Sigmoid colon (tissue), 6 donors: ENCODE measurements at regions not wholly inside any gene's neighbourhood (a gene's known extent, or its start where the extent isn't known, plus 50 kb on each side); places are given as distances from the start of the nearest gene placed in this dataset.

ENCODE experiments used
- DNase-seq: peaks from one replicate; pipeline ENCODE4 v3.0.0-alpha.2; 2019
- H3K27ac ChIP-seq, 4 donors: fragments of 200-600 bp; sonication (generic); one replicate each; pipeline ENCODE4 v1.5.1; 2016 to 2019; ENCODE audit warnings: mild to moderate bottlenecking in 1 of 4
- H3K27me3 ChIP-seq, 3 donors: fragments of 200-600 bp; sonication (generic); one replicate each; pipeline ENCODE4 v1.5.1; 2019; ENCODE audit warnings: mild to moderate bottlenecking in 1 of 3
- H3K36me3 ChIP-seq, 4 donors: fragments of 200-600 bp; sonication (generic); one replicate each; pipeline ENCODE4 v1.5.1; 2016 to 2019
- H3K4me1 ChIP-seq, 4 donors: fragments of 200-600 bp; sonication (generic); one replicate each; pipeline ENCODE4 v1.5.1; 2017 to 2019
- H3K4me3 ChIP-seq, 4 donors: fragments of 200-600 bp; sonication (generic); one replicate each; pipeline ENCODE4 v1.5.1; 2017 to 2019; ENCODE audit warnings: mild to moderate bottlenecking in 2 of 4, moderate library complexity in 1 of 4
- H3K9me3 ChIP-seq, 4 donors: fragments of 200-600 bp in 3 of 4; sonication (generic) in 3 of 4; one replicate each; pipeline versions ENCODE4 v1.5.1 to v1.6.1; 2013 to 2019
- CTCF ChIP-seq, 4 experiments: fragments of 450-650 bp in 3 of 4; fragments of 200-600 bp in 1 of 4; IDR thresholded peaks; one replicate each; pipeline ENCODE4 v1.5.1; 2016 to 2019; ENCODE audit warnings: antibody characterized with exemption in 4 of 4, mild to moderate bottlenecking in 3 of 4, moderate library complexity in 2 of 4
- EP300 ChIP-seq, 4 donors: sonication (generic); formaldehyde crosslinking; IDR thresholded peaks; one replicate each; pipeline ENCODE4 v1.6.1; 2017; ENCODE audit warnings: antibody characterized with exemption in 4 of 4
- POLR2A ChIP-seq, 2 donors: fragments of 450-650 bp; IDR thresholded peaks; one replicate each; pipeline ENCODE4 v1.6.1; 2016; ENCODE audit warnings: antibody characterized with exemption in 2 of 2, mild to moderate bottlenecking in 2 of 2, moderate library complexity in 2 of 2
- POLR2AphosphoS5 ChIP-seq, 4 donors: sonication (generic); formaldehyde crosslinking; IDR thresholded peaks; one replicate each; pipeline ENCODE4 v1.6.1; 2017; ENCODE audit warnings: antibody characterized with exemption in 4 of 4
- WGBS, 2 donors: extraction: QIAGEN DNeasy Blood & Tissue Kit; methylation state at CpG; one replicate each; pipeline ENCODE4 v1.1.7; 2013; 5-methylcytosine and 5-hydroxymethylcytosine counted together
- intact Hi-C: fragments of 100-400 bp; cut with DNase I; formaldehyde crosslinking; loops from one replicate; pipeline ENCODE4 v1.15.1; 2023
- donor health status: healthy with polysubstance abuse.
- donor health status: healthy.

GRCh38 chr3:44001072-44001471 is 240.6 kb upstream of the TOPAZ1 start:
- H3K36me3 ChIP-seq, result no peaks in the 10 kb centered on the region
- H3K4me3 ChIP-seq, result no peak overlapping the region
- no peaks in the 10 kb centered on the region for H3K9me3 ChIP-seq
- TF ChIP-seq POLR2AphosphoS5 (IDR thresholded peaks at IDR 0.05), result no peak
- TF ChIP-seq POLR2A (IDR thresholded peaks at IDR 0.05), result no peak
- no peak for TF ChIP-seq EP300 (IDR thresholded peaks at IDR 0.05)
- TF ChIP-seq CTCF (IDR thresholded peaks at IDR 0.05), result no peak
- intact Hi-C loops, result no loop called here
- H3K4me1 ChIP-seq, result peaks cover 0 to 38% (median 35%) of the 10 kb centered on the region in 4 donors
- no peak for DNase-seq
- H3K27me3 ChIP-seq, result peaks cover 41 to 80% (median 45%) of the 10 kb centered on the region in 3 donors
- 59 to 73% methylated on average over 3 of the region's 3 CpGs for whole genome bisulfite sequencing, 2 donors
- H3K27ac ChIP-seq, result no peak overlapping the region

- peaks cover 15 to 53% (median 18%) of the 10 kb centered on the region in 3 donors for H3K27me3 ChIP-seq
- H3K27ac ChIP-seq, result no peak overlapping the region
- 69 to 72% methylated on average over 6 of the region's 6 CpGs for WGBS, 2 donors
- H3K9me3 ChIP-seq, result no peaks in the 10 kb centered on the region
- intact Hi-C loops, result no loop called here
- H3K4me1 ChIP-seq, result peaks cover 0 to 11% (median 8%) of the 10 kb centered on the region in 4 donors
- no peak for DNase-seq
- H3K4me3 ChIP-seq, result no peak overlapping the region
- TF ChIP-seq POLR2A (IDR thresholded peaks at IDR 0.05), result no peak
- TF ChIP-seq CTCF (IDR thresholded peaks at IDR 0.05), result no peak
- no peak for TF ChIP-seq EP300 (IDR thresholded peaks at IDR 0.05)
- TF ChIP-seq POLR2AphosphoS5 (IDR thresholded peaks at IDR 0.05), result no peak
- no peaks in the 10 kb centered on the region for H3K36me3 ChIP-seq
Measured at GRCh38 chr3:44003801-44004200, 237.9 kb upstream of the TOPAZ1 start.

- TF ChIP-seq EP300 (IDR thresholded peaks at IDR 0.05), result no peak
- no peak for TF ChIP-seq POLR2AphosphoS5 (IDR thresholded peaks at IDR 0.05)
- TF ChIP-seq POLR2A (IDR thresholded peaks at IDR 0.05), result no peak
- TF ChIP-seq CTCF (IDR thresholded peaks at IDR 0.05), result no peak
- Histone ChIP-seq H3K36me3 (no peaks in the 10 kb centered on the region), H3K4me3 (no peak overlapping the region), H3K27ac (no peak overlapping the region), H3K27me3 (peaks cover 0 to 19% (median 0%) of the 10 kb centered on the region in 3 donors), H3K9me3 (no peaks in the 10 kb centered on the region), H3K4me1 (no peaks in the 10 kb centered on the region)
- no peak for DNase-seq
- intact Hi-C loops, result no loop called here
- 89 to 90% methylated on average over 10 of the region's 10 CpGs for WGBS, 2 donors
Measured at GRCh38 chr3:44011680-44012079, 230.0 kb upstream of the TOPAZ1 start.

- H3K27me3 ChIP-seq, result peaks cover 0 to 19% (median 0%) of the 10 kb centered on the region in 3 donors
- DNase-seq, result no peak
Measured at GRCh38 chr3:44012160-44012899, 229.4 kb upstream of the TOPAZ1 start.

More at GRCh38 chr3:44012160-44012899, 229.4 kb upstream of the TOPAZ1 start:
- intact Hi-C loops, result no loop called here
- Histone ChIP-seq H3K36me3 (no peaks in the 10 kb centered on the region), H3K4me3 (no peak overlapping the region), H3K27ac (no peak overlapping the region), H3K9me3 (no peaks in the 10 kb centered on the region), H3K4me1 (no peaks in the 10 kb centered on the region)
- no peak for TF ChIP-seq CTCF (IDR thresholded peaks at IDR 0.05)
- TF ChIP-seq POLR2AphosphoS5 (IDR thresholded peaks at IDR 0.05), result no peak
- TF ChIP-seq POLR2A (IDR thresholded peaks at IDR 0.05), result no peak
- TF ChIP-seq EP300 (IDR thresholded peaks at IDR 0.05), result no peak
- WGBS, 2 donors, result 88 to 90% methylated on average over 13 of the region's 13 CpGs
